GM12878 (cell line): ENCODE measurements at regions not wholly inside any gene's neighbourhood (a gene's known extent, or its start where the extent isn't known, plus 50 kb on each side); places are given as distances from the start of the nearest gene placed in this dataset.

Experiments
- ATAC-seq: fragments of 200-7000 bp; cut with Tn5 transposase; 3 replicates; pipeline ENCODE4 v1.9.1; 2020; ENCODE audit warnings: mild to moderate bottlenecking, moderate library complexity
- BruUV-seq: library from RNA; stranded (reverse); fragments of 400-500 nt; replicated peaks from 2 replicates; lab custom pipeline; 2021; lab: Mats Ljungman, UMichigan
- CTCF ChIA-PET: fragments of 300-600 bp; sonication (Branson Sonifier 250); formaldehyde crosslinking; extraction: SDS; loops from one replicate; lab custom pipeline; 2021; ENCODE audit warnings: inconsistent platforms; lab: Yijun Ruan, JAX
- POLR2A ChIA-PET: fragments of 350-600 bp; formaldehyde crosslinking; extraction: SDS; loops from one replicate; lab custom pipeline; 2021; ENCODE audit warnings: inconsistent platforms; lab: Charles Lee
- RAD21 ChIA-PET: fragments of 300-600 bp; sonication (Branson Sonifier 250); formaldehyde crosslinking; loops from one replicate; lab custom pipeline; 2023; ENCODE audit warnings: antibody characterized with exemption; ENCODE audit not compliant: unreplicated experiment; lab: Charles Lee
- SMC1A ChIA-PET: fragments of 300-600 bp; sonication (Branson Sonifier 250); formaldehyde crosslinking; loops from one replicate; lab custom pipeline; 2023; ENCODE audit not compliant: unreplicated experiment, uncharacterized antibody; lab: Charles Lee
- DNase-seq: peaks from one replicate; pipeline ENCODE4 v3.0.0-alpha.2; 2011; ENCODE audit warnings: low read depth, low spot score
- FAIRE-seq: peaks from 3 replicates; lab custom pipeline; 2011; peaks lifted over from hg19 to GRCh38; lab: Jason Lieb, UNC
- H2AFZ ChIP-seq: 2 replicates; pipeline ENCODE4 v1.6.0; 2011; ENCODE audit warnings: low read depth, low read length, control low read depth; ENCODE audit not compliant: control insufficient read depth
- H3K27ac ChIP-seq: 2 replicates; pipeline ENCODE4 v1.5.1; 2011; ENCODE audit warnings: control low read depth; ENCODE audit not compliant: control insufficient read depth, insufficient read depth
- H3K27me3 ChIP-seq, 2 experiments: replicated peaks in 1 of 2; 2 replicates each; pipeline versions ENCODE4 v1.6.0 to v1.6.1; 2011; ENCODE audit warnings: low read length in 1 of 2; ENCODE audit not compliant: control insufficient read depth in 2 of 2, insufficient read depth in 2 of 2
- H3K36me3 ChIP-seq, 2 experiments: 2 replicates each; pipeline ENCODE4 v1.5.1; 2011; ENCODE audit warnings: low read length in 1 of 2; ENCODE audit not compliant: control insufficient read depth in 2 of 2, insufficient read depth in 2 of 2
- H3K4me1 ChIP-seq: 2 replicates; pipeline ENCODE4 v1.6.1; 2011; ENCODE audit warnings: mild to moderate bottlenecking, low read length, moderate library complexity, mixed read lengths; ENCODE audit not compliant: control insufficient read depth, insufficient read depth
- H3K4me2 ChIP-seq: 2 replicates; pipeline ENCODE4 v1.6.0; 2011; ENCODE audit warnings: control low read depth; ENCODE audit not compliant: control insufficient read depth, insufficient read depth
- H3K4me3 ChIP-seq: fragments of 200-600 bp; sonication (generic); 2 replicates; pipeline ENCODE4 v1.5.1; 2016
- H3K79me2 ChIP-seq: 2 replicates; pipeline ENCODE4 v1.6.0; 2011; ENCODE audit warnings: low read length; ENCODE audit not compliant: control insufficient read depth, insufficient read depth
- H3K9ac ChIP-seq: 2 replicates; pipeline ENCODE4 v1.8.0; 2011; ENCODE audit warnings: low read length, control low read depth, mixed read lengths; ENCODE audit not compliant: control insufficient read depth, insufficient read depth
- H3K9me3 ChIP-seq: replicated peaks from 3 replicates; pipeline ENCODE4 v1.5.1; 2011; ENCODE audit warnings: mild to moderate bottlenecking, low read length; ENCODE audit not compliant: control insufficient read depth, insufficient read depth
- H4K20me1 ChIP-seq: 2 replicates; pipeline ENCODE4 v1.6.0; 2011; ENCODE audit not compliant: control insufficient read depth, insufficient read depth
- BACH1 ChIP-seq: fragments of 450-650 bp; IDR thresholded peaks from 2 replicates; pipeline ENCODE4 v1.6.1; 2017; ENCODE audit warnings: mild to moderate bottlenecking, borderline replicate concordance
- BMI1 ChIP-seq: fragments of 450-650 bp; IDR thresholded peaks from 2 replicates; pipeline ENCODE4 v1.6.1; 2016; ENCODE audit warnings: mild to moderate bottlenecking, moderate library complexity, borderline replicate concordance
- CEBPB ChIP-seq, 2 experiments: fragments of 150-350 bp in 1 of 2; IDR thresholded peaks; 2 replicates each; pipeline ENCODE4 v1.6.1; 2012 to 2014; ENCODE audit warnings: low read depth in 2 of 2, low read length in 2 of 2, borderline replicate concordance in 1 of 2, inconsistent platforms in 1 of 2
- CHD1 ChIP-seq: IDR thresholded peaks from 2 replicates; pipeline ENCODE4 v1.6.1; 2012; ENCODE audit warnings: low read depth, low read length, improper control_type of control experiment
- FOXM1 ChIP-seq: IDR thresholded peaks from 2 replicates; pipeline ENCODE4 v1.6.1; 2012; ENCODE audit warnings: low read depth, mild to moderate bottlenecking, inconsistent platforms, low read length, moderate library complexity
- MTA3 ChIP-seq: IDR thresholded peaks from 2 replicates; pipeline ENCODE4 v1.6.1; 2012; ENCODE audit warnings: low read length, inconsistent platforms, borderline replicate concordance
- RUNX3 ChIP-seq: IDR thresholded peaks from 2 replicates; pipeline ENCODE4 v1.6.1; 2012; ENCODE audit warnings: low read length, inconsistent platforms
- SIX5 ChIP-seq: IDR thresholded peaks from 2 replicates; pipeline ENCODE4 v1.6.1; 2011; ENCODE audit warnings: mild to moderate bottlenecking, low read depth, low read length, moderate library complexity; ENCODE audit not compliant: severe bottlenecking
- SMC3 ChIP-seq: IDR thresholded peaks from 2 replicates; pipeline ENCODE4 v1.6.1; 2011; ENCODE audit warnings: low read length, improper control_type of control experiment, borderline replicate concordance
- WGBS: methylation state at CpG from one replicate; pipeline ENCODE4 v1.1.6; 2016; ENCODE audit warnings: low lambda C conversion rate; ENCODE audit not compliant: insufficient replicate concordance, insufficient coverage; ENCODE audit errors: missing lambda C conversion rate; 5-methylcytosine and 5-hydroxymethylcytosine counted together
- in situ Hi-C: fragments of 300-500 bp; cut with MboI; formaldehyde crosslinking; loops from 9 replicates; pipeline ENCODE4 v1.14.3; 2018; ENCODE audit warnings: mixed read lengths
- intact Hi-C: fragments of 100-400 bp; cut with micrococcal nuclease; formaldehyde crosslinking; loops from one replicate; pipeline ENCODE4 v1.14.2; 2022; ENCODE audit not compliant: unreplicated experiment
- TF ChIP-seq, protein P1 (sequence below): fragments of 450-650 bp; IDR thresholded peaks from 2 replicates; pipeline ENCODE4 v1.6.1; 2017; ENCODE audit warnings: borderline replicate concordance
- TF ChIP-seq, protein P2 (sequence below): IDR thresholded peaks from 2 replicates; pipeline ENCODE4 v1.6.1; 2012; ENCODE audit warnings: low read depth, low read length, improper control_type of control experiment
- TF ChIP-seq, protein P3 (sequence below): IDR thresholded peaks from 2 replicates; pipeline ENCODE4 v1.6.1; 2012; ENCODE audit warnings: low read depth, low read length, improper control_type of control experiment

DNA sequence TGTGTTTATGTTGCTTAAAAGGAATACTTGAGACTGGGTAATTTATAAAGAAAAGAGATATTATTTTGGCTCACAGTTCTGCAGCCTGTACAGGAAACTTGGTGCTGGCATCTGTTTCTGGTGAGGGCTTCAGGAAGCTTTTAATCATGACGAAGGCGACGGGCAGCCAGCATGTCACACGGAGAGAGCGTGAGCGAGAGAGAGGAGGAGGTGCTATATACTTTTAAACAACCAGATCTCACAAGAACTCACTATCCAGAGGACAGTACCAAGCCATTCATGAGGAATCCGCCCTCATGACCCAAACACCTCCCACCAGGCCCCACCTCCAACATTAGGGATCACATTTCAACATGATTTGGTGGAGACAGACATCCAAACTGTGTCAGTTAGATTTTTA is 163.4 kb upstream of the TSC22D1 start (continued):
- TF ChIP-seq SMC3: no peak
- no peak for TF ChIP-seq CEBPB (IDR thresholded peaks at IDR 0.05; ENCODE audit: borderline replicate concordance in 1 of 2, low read depth in 2 of 2, low read length in 2 of 2)
- no peak for TF ChIP-seq RUNX3
- TF ChIP-seq CHD1: no peak
- TF ChIP-seq FOXM1: no peak
- TF ChIP-seq, protein P1, sequence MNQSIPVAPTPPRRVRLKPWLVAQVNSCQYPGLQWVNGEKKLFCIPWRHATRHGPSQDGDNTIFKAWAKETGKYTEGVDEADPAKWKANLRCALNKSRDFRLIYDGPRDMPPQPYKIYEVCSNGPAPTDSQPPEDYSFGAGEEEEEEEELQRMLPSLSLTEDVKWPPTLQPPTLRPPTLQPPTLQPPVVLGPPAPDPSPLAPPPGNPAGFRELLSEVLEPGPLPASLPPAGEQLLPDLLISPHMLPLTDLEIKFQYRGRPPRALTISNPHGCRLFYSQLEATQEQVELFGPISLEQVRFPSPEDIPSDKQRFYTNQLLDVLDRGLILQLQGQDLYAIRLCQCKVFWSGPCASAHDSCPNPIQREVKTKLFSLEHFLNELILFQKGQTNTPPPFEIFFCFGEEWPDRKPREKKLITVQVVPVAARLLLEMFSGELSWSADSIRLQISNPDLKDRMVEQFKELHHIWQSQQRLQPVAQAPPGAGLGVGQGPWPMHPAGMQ: no peak
- TF ChIP-seq, all 136 proteins: peak for 0

DNA sequence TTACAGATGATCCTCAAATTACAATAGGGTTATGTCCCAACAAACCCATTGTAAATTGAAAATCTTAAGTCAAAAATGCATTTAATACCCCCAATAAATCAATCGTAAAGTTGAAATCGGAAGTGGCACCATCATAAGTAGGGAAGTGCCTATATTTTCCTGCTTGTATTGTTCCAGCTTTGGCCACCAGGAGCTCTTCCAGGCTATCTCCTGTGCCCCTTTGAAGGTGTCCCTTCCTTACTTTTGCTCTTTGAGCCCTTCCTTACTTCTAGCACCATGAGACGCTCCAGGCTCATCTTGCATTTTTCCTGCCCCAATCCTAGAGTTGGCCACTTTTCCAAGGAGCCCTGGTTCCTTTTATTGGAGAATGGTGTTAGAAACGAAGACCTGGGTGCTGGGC is 163.0 kb upstream of the TSC22D1 start:
- Histone ChIP-seq H4K20me1 (no peaks in the 10 kb centered on the region), H3K4me2 (no peak overlapping the region), H3K27me3 (no peaks in the 10 kb centered on the region; a peak in 2 of 4 replicates), H3K27ac (no peak overlapping the region), H3K4me1 (no peaks in the 10 kb centered on the region), H2AFZ (no peak overlapping the region), H3K9me3 (no peaks in the 10 kb centered on the region; the same call in 2 of the 3 replicates)
- ChIA-PET RAD21 (no interaction called here), POLR2A (no interaction called here)
- no TSS peak for BruUV-seq
- FAIRE-seq (no peak), DNase-seq (no peak)
- intact Hi-C loops: no loop called here
- WGBS: 22% methylated on average over 4 of the region's 4 CpGs
- no peak for TF ChIP-seq BACH1
- TF ChIP-seq BMI1: no peak
- TF ChIP-seq, protein P2, sequence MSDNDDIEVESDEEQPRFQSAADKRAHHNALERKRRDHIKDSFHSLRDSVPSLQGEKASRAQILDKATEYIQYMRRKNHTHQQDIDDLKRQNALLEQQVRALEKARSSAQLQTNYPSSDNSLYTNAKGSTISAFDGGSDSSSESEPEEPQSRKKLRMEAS: no peak
- no peak for TF ChIP-seq SIX5
- TF ChIP-seq, protein P3, sequence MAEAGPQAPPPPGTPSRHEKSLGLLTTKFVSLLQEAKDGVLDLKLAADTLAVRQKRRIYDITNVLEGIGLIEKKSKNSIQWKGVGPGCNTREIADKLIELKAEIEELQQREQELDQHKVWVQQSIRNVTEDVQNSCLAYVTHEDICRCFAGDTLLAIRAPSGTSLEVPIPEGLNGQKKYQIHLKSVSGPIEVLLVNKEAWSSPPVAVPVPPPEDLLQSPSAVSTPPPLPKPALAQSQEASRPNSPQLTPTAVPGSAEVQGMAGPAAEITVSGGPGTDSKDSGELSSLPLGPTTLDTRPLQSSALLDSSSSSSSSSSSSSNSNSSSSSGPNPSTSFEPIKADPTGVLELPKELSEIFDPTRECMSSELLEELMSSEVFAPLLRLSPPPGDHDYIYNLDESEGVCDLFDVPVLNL: no peak
- no peak for TF ChIP-seq MTA3
- TF ChIP-seq, all 136 proteins: peak for 0
- H3K79me2 ChIP-seq: no peaks in the 10 kb centered on the region
- H3K36me3 ChIP-seq: no peaks in the 10 kb centered on the region
- CTCF ChIA-PET: no interaction called here
- no peak overlapping the region for H3K4me3 ChIP-seq
- SMC1A ChIA-PET: no interaction called here
- in situ Hi-C loops: no loop called here
- H3K9ac ChIP-seq: no peak overlapping the region
- no peak for ATAC-seq
